GM21737 (cell line): ENCODE measurements at regions not wholly inside any gene's neighbourhood (a gene's known extent, or its start where the extent isn't known, plus 50 kb on each side); places are given as distances from the start of the nearest gene placed in this dataset.

ENCODE experiments used
- ATAC-seq: cut with Tn5 transposase; IDR thresholded peaks from one replicate; pipeline ENCODE4 v1.9.1; 2021; ENCODE audit warnings: mild to moderate bottlenecking, moderate library complexity; ENCODE audit not compliant: unreplicated experiment

GRCh38 chr18:11237484-11237883, 88.1 kb upstream of the PIEZO2 start:
- ATAC-seq: no peak

DNA sequence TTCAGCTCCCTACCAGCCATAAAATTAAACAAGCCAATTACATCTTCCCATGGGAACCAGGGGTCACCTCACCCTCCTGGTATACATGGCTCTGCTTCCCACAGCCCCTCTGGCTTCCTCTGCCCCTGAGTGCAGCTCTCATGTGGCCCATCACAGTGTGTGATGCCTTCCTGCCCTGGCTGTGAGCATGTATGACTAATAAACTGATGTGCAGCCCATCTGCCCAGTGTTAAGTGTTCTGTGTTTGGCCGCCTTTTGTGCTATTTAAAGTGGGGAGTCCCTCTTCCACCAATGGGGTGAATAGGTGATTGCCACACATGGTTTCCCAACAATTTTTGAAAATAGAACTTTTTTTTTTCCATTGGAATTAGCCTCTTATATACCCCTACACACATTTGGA, 87.7 kb upstream of the PIEZO2 start:
- ATAC-seq: no peak

DNA sequence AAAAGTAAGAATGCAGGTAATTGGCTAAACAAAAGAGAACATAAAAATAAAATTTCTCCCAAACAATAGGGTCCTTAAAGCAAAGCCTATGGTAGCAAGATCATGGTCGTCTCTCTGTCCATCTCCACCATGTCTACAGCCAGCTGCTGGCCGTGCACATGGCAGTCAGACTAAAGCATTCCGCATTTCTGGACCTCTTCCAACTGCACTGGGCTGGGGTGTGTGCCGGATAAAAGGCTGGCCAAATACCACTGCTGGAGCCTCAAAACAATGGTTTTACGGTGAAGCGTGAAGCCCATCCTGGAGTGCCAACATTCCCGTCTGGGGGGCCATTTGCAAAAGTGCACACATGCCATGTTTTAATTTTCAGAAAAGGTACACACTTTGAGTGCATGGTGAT, 74.8 kb upstream of the PIEZO2 start:
- no peak for ATAC-seq

GRCh38 chr18:11219571-11219970, 70.2 kb upstream of the PIEZO2 start:
- ATAC-seq: no peak

- ATAC-seq: no peak
Observed at GRCh38 chr18:11215216-11215615, 65.8 kb upstream of the PIEZO2 start.

- ATAC-seq: no peak
Observed at GRCh38 chr18:11204020-11204419, 54.7 kb upstream of the PIEZO2 start.

DNA sequence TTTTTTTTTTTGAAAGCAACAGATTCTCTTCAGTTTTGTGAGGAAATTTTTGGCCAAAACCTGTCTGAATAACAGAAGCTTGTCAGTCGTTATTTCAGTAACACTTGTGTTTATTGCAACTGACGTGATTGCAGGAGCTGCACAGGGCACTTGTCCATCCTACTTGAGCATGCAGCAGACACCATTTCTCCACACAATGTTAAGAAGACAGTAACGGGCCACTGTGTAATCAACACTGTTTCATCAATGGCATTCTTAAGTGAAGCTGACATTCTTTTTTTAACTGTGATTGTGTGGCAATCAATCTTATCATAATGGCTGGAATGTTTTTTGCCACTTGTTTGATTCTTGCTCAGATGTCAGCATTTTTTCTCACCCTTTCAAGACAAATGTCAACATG, 50.1 kb upstream of the PIEZO2 start:
- no peak for ATAC-seq
